GM06990 (cell line): ENCODE measurements at regions not wholly inside any gene's neighbourhood (a gene's known extent, or its start where the extent isn't known, plus 50 kb on each side); places are given as distances from the start of the nearest gene placed in this dataset.

Experiments used
- DNase-seq: peaks from one replicate; pipeline ENCODE4 v3.0.0-alpha.2; 2011; ENCODE audit not compliant: insufficient read length; ENCODE audit errors: extremely low read depth
- H3K27me3 ChIP-seq: replicated peaks from 2 replicates; pipeline ENCODE4 v1.6.0; 2011; ENCODE audit warnings: low read length; ENCODE audit not compliant: control insufficient read depth, insufficient read depth
- H3K36me3 ChIP-seq: 2 replicates; pipeline ENCODE4 v1.5.1; 2011; ENCODE audit warnings: low read length; ENCODE audit not compliant: control insufficient read depth, insufficient read depth
- H3K4me3 ChIP-seq: replicated peaks from 2 replicates; pipeline ENCODE4 v1.5.1; 2011; ENCODE audit warnings: low read depth, mild to moderate bottlenecking, control low read depth, low read length
- TF ChIP-seq, protein P1 (sequence below): IDR thresholded peaks from 2 replicates; pipeline ENCODE4 v1.5.1; 2011; ENCODE audit warnings: low read length, control low read depth, mild to moderate bottlenecking, inconsistent platforms; ENCODE audit not compliant: insufficient read depth, poor library complexity, severe bottlenecking

DNA sequence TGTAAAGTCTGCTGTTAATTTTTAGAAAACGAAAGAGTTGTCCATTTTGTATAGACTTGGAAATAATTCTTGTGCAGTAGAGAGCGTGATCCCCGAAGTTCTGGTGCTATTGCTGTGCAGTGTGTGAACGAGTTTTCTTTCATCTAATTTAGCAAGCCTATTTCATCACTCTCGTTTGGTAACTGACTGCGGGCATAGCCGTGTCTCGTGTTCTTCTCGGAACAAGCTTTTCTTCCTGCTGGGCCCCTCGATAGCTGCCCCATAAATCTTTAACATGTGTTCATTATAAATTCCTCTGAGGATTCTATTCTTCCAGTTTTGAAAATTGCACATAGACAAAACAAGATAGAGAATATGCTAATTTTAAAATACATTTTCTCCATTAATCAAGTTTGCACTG is 622.0 kb upstream of the PFKP start:
- H3K27me3 ChIP-seq = no peaks in the 10 kb centered on the region
- TF ChIP-seq, protein P1, sequence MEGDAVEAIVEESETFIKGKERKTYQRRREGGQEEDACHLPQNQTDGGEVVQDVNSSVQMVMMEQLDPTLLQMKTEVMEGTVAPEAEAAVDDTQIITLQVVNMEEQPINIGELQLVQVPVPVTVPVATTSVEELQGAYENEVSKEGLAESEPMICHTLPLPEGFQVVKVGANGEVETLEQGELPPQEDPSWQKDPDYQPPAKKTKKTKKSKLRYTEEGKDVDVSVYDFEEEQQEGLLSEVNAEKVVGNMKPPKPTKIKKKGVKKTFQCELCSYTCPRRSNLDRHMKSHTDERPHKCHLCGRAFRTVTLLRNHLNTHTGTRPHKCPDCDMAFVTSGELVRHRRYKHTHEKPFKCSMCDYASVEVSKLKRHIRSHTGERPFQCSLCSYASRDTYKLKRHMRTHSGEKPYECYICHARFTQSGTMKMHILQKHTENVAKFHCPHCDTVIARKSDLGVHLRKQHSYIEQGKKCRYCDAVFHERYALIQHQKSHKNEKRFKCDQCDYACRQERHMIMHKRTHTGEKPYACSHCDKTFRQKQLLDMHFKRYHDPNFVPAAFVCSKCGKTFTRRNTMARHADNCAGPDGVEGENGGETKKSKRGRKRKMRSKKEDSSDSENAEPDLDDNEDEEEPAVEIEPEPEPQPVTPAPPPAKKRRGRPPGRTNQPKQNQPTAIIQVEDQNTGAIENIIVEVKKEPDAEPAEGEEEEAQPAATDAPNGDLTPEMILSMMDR = no peak
- H3K4me3 ChIP-seq = no peak overlapping the region
- no peaks in the 10 kb centered on the region for H3K36me3 ChIP-seq
- no peak for DNase-seq

GRCh38 chr10:2439983-2440382 is 627.4 kb upstream of the PFKP start:
- no peaks in the 10 kb centered on the region for H3K36me3 ChIP-seq
- no peak overlapping the region for H3K4me3 ChIP-seq
- no peak for DNase-seq
- TF ChIP-seq, protein P1 = no peak
- no peaks in the 10 kb centered on the region for H3K27me3 ChIP-seq

- Histone ChIP-seq H3K4me3 (no peak overlapping the region), H3K27me3 (no peaks in the 10 kb centered on the region), H3K36me3 (no peaks in the 10 kb centered on the region)
- DNase-seq = no peak
- TF ChIP-seq, protein P1 = no peak
Observed at GRCh38 chr10:2439000-2439399, 628.3 kb upstream of the PFKP start.

DNA sequence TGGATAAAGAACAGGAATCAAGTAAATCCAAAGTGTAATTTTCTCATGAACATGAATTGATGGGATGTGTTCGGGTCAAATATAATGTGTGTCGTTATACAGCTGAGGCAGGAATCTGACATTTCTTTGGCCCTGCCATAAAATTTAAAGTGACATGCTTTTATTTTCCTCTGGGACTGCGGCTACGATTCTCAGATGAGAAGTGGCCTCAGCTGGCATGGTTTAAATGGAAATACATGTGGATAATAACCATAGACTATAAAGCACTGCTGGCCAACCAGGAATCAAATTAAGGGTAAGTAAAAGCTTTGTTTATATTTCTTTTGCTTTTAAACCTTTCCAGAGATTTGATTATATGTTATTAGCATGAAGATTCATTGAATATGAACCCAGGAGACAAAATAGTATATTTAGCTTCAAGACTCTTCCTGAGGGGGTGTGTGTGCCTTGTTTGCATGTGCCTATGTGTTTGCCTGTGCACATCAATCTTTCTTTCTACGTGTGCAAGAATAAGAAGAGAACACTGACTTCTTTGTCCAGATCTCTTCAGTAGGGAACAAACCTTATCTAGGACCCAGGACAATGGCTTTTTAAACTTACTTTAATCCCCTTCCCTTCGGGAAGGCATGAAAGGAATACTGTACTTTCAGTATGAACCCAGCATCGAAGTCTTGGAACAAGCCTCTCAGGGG is 629.0 kb upstream of the PFKP start:
- TF ChIP-seq, protein P1 = no peak
- Histone ChIP-seq H3K4me3 (no peak overlapping the region), H3K36me3 (no peaks in the 10 kb centered on the region), H3K27me3 (no peaks in the 10 kb centered on the region)
- DNase-seq = no peak

- Histone ChIP-seq H3K27me3 (no peaks in the 10 kb centered on the region), H3K36me3 (no peaks in the 10 kb centered on the region), H3K4me3 (no peak overlapping the region)
- no peak for DNase-seq
- TF ChIP-seq, protein P1 = no peak
Observed at GRCh38 chr10:2436933-2437332, 630.4 kb upstream of the PFKP start.

- TF ChIP-seq, protein P1 = no peak
- Histone ChIP-seq H3K4me3 (no peak overlapping the region), H3K27me3 (no peaks in the 10 kb centered on the region), H3K36me3 (no peaks in the 10 kb centered on the region)
- DNase-seq = no peak
Observed at GRCh38 chr10:2431961-2432360, 635.4 kb upstream of the PFKP start.
